Esophagus (tissue), 2 donors: ENCODE measurements at regions not wholly inside any gene's neighbourhood (a gene's known extent, or its start where the extent isn't known, plus 50 kb on each side); places are given as distances from the start of the nearest gene placed in this dataset.

Experiments
- H3K27ac ChIP-seq, 2 donors: one replicate each; pipeline ENCODE4 v1.5.1; 2013; ENCODE audit warnings: low read depth in 2 of 2, mild to moderate bottlenecking in 2 of 2, inconsistent platforms in 1 of 2, low read length in 1 of 2, moderate library complexity in 1 of 2
- H3K27me3 ChIP-seq, 2 donors: one replicate each; pipeline ENCODE4 v1.6.1; 2013; ENCODE audit warnings: low read length in 2 of 2, control low read depth in 1 of 2, mild to moderate bottlenecking in 1 of 2; ENCODE audit not compliant: insufficient read depth in 2 of 2, control insufficient read depth in 1 of 2
- H3K36me3 ChIP-seq, 2 donors: one replicate each; pipeline ENCODE4 v1.6.1; 2013; ENCODE audit warnings: low read length in 1 of 2; ENCODE audit not compliant: control insufficient read depth in 2 of 2, insufficient read depth in 2 of 2
- H3K4me1 ChIP-seq, 2 donors: one replicate each; pipeline ENCODE4 v1.6.1; 2013; ENCODE audit warnings: low read length in 1 of 2; ENCODE audit not compliant: control insufficient read depth in 2 of 2, insufficient read depth in 2 of 2
- H3K4me3 ChIP-seq, 2 donors: one replicate each; pipeline ENCODE4 v1.5.1; 2013; ENCODE audit warnings: low read length in 2 of 2, mild to moderate bottlenecking in 2 of 2, low read depth in 1 of 2, moderate library complexity in 1 of 2
- H3K9me3 ChIP-seq, 2 donors: one replicate each; pipeline ENCODE4 v1.6.1; 2013; ENCODE audit warnings: mild to moderate bottlenecking in 2 of 2, low read depth in 1 of 2, low read length in 1 of 2, moderate library complexity in 1 of 2; ENCODE audit not compliant: control insufficient read depth in 2 of 2, insufficient read depth in 1 of 2
- WGBS, 2 donors: extraction: QIAGEN DNeasy Blood & Tissue Kit; methylation state at CpG; one replicate each; pipeline ENCODE4 v1.1.7; 2013; 5-methylcytosine and 5-hydroxymethylcytosine counted together
- donor health status: healthy with polysubstance abuse.
- donor health status: Bipolar disorder and iron deficiency.

DNA sequence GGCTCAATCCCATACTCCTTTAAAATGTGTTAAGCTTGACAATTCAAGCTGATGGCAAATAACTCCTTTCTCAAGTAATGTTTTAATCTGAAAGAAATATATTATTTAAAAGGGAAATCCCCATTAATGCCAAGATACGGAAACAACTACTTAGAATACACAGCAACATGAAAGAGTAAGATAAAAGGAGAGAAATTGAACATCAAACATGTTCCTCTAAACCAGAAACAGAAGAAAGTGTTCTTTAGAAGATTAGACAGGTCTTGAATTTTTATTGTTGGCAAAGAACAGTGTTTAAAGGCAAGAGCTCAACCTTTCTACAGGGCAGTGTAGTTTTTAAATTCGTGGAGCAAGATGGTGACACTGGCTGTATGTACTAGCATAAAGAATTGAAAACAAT lies 105.8 kb upstream of the NRIP1 start:
- H3K27ac ChIP-seq = no peak overlapping the region
- WGBS, 2 donors = 60 to 79% methylated on average over 2 of the region's 2 CpGs
- H3K4me1 ChIP-seq = no peaks in the 10 kb centered on the region
- no peaks in the 10 kb centered on the region for H3K27me3 ChIP-seq
- no peak overlapping the region for H3K4me3 ChIP-seq
- no peaks in the 10 kb centered on the region for H3K9me3 ChIP-seq
- H3K36me3 ChIP-seq = no peaks in the 10 kb centered on the region

DNA sequence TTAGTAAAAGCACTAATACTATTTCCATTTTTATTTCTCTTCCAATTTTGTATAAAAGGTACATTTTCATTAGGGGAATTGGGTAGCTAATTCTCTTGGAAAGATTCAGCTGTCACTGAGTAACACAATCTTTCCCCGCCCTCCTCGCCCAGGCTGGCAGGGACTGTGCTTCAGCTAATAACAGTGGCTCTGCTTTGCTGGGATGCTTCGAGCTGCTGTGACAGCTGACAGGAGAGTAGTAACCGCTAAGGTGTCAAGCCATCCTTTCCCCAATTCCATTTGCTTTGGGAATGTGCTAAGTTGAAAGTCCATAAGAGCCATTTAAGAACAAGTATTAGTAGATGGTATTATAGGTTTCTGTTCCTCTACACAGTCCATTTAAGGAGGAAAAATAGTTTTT lies 106.7 kb upstream of the NRIP1 start:
- 74 to 83% methylated on average over 4 of the region's 4 CpGs for WGBS, 2 donors
- Histone ChIP-seq H3K36me3 (no peaks in the 10 kb centered on the region), H3K4me1 (no peaks in the 10 kb centered on the region), H3K4me3 (no peak overlapping the region), H3K27ac (no peak overlapping the region), H3K9me3 (no peaks in the 10 kb centered on the region), H3K27me3 (no peaks in the 10 kb centered on the region)

DNA sequence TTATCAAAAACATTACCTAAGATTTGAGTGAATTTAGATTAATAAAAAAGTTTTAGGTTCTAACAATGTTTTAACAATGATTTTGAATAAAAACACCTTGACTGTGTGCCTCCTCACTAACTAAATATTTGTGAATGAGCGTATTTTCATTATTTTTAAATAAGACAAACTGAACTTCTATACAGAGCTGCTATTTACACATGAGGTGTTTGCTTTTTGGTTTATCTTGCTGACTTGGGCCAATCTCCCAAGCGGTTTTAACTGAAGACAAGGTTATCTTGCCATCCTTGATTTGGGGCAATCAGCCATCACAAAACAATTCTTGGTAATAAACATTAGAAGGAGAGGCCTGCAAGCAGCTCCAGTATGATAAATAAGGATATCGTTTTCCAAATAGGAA lies 108.2 kb upstream of the NRIP1 start:
- 50 to 69% methylated on average over 3 of the region's 3 CpGs for WGBS, 2 donors
- H3K27me3 ChIP-seq = no peaks in the 10 kb centered on the region
- no peak overlapping the region for H3K27ac ChIP-seq
- no peak overlapping the region for H3K4me3 ChIP-seq
- no peaks in the 10 kb centered on the region for H3K4me1 ChIP-seq
- H3K36me3 ChIP-seq = no peaks in the 10 kb centered on the region
- H3K9me3 ChIP-seq = no peaks in the 10 kb centered on the region

DNA sequence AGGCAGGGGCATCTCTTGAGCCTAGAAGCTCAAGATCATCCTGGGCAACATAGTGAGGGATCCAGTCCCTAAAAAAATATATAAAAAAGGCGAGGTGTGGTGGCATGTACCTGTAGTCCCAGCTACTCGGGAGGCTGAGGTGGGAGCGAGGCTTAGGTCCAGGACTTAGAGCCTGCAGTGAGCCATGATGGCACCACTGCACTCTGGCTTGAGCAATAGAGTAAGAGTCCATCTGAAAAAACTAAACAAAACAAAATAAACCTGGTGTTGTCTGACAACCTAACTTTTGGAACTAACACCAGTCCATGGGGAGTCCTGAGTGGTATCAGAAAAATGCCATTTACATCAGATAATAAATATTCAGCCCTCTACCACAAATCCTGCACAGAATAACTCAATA lies 110.1 kb upstream of the NRIP1 start:
- WGBS, 2 donors = 95 to 99% methylated on average over 3 of the region's 3 CpGs
- H3K36me3 ChIP-seq = no peaks in the 10 kb centered on the region
- no peaks in the 10 kb centered on the region for H3K27me3 ChIP-seq
- no peak overlapping the region for H3K27ac ChIP-seq
- H3K9me3 ChIP-seq = no peaks in the 10 kb centered on the region
- H3K4me3 ChIP-seq = no peak overlapping the region
- no peaks in the 10 kb centered on the region for H3K4me1 ChIP-seq

DNA sequence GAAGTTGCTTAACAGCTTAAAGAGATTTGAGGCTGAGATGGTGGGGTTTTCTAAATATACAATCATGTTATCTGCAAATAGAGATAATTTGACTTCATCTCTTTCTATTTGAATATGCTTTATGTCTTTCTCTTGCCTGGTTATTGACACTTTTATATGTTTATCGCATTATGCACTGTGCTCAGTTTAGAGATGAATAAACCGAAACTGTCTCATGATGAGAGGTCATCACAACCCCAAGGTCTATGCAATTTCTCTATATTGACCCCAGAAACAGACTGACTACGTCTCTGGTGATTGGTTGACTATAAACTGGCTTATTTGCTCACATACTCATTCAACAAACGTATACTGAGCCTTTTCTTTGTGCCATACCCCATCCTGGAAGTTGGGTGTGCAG lies 117.9 kb upstream of the NRIP1 start:
- no peak overlapping the region for H3K27ac ChIP-seq
- peaks cover 0 to 2% of the 10 kb centered on the region in 2 donors for H3K9me3 ChIP-seq
- H3K36me3 ChIP-seq = no peaks in the 10 kb centered on the region
- no peaks in the 10 kb centered on the region for H3K4me1 ChIP-seq
- 84 to 87% methylated on average over 4 of the region's 4 CpGs for WGBS, 2 donors
- H3K4me3 ChIP-seq = no peak overlapping the region
- H3K27me3 ChIP-seq = no peaks in the 10 kb centered on the region

DNA sequence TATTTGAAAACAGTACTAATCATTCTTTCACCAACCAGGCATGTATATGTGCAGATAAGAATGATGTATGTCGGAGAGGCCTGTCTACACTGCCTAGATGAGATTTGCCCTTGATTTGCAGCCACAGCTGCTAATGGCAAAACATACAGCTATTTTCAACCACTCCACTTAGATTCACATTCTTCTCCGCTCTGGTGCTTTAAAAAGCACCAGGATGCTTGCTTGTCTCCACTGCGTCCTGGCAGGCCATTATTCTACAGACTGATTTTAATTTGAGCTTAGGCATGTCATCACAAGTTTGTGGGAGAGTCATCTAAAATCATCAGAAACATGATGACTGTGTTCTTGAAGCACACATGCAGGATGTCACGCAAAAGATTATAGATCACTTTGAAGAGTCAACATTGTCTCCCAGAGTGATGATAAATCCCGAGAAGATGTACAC lies 119.0 kb upstream of the NRIP1 start:
- no peaks in the 10 kb centered on the region for H3K36me3 ChIP-seq
- H3K4me1 ChIP-seq = no peaks in the 10 kb centered on the region
- WGBS, 2 donors = 46 to 60% methylated on average over 5 of the region's 5 CpGs
- H3K27me3 ChIP-seq = no peaks in the 10 kb centered on the region
- no peak overlapping the region for H3K4me3 ChIP-seq
- H3K9me3 ChIP-seq = peaks cover 0 to 2% of the 10 kb centered on the region in 2 donors
- H3K27ac ChIP-seq = no peak overlapping the region

DNA sequence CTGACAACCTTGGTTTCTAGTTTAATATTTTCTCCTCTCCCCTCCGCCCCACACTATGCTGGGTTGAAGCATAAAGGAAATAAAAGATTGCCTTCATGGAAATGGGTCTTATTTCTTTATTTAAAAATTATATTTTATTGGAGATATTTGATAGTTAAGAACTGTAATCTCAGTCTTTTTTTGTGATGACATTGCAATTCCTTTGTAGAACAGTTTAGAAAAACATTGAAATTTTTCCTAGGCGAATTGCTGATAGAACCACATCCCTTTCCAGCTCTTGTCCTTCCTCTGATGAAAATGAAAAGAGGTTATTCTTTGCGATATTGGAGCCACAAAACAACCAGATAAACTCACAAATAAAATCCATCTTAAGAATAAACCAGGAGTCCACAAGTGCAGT lies 125.6 kb upstream of the NRIP1 start:
- Histone ChIP-seq H3K36me3 (no peaks in the 10 kb centered on the region), H3K9me3 (no peaks in the 10 kb centered on the region), H3K27me3 (no peaks in the 10 kb centered on the region), H3K4me3 (no peak overlapping the region), H3K4me1 (no peaks in the 10 kb centered on the region), H3K27ac (no peak overlapping the region)
- WGBS, 2 donors = 83 to 91% methylated on average over 3 of the region's 3 CpGs

DNA sequence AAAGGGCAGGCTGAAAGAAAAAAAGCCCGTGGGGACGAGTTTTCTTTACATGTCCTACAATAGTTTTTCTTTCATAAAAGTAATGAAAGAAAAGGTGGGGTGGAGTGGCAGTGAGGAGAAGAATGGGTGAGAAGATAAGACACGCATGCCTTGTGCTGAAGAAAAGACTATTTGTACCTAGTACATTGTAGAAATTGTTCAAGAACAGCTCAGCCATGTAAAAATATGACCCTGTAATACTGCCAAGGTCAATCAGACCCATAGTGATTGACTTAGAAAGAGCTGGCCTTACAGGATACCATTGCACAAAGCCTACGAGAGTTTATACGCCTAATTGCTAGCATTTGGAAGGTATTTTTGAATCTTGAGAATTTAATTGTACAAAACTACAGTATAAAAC lies 126.0 kb upstream of the NRIP1 start:
- H3K36me3 ChIP-seq = no peaks in the 10 kb centered on the region
- no peaks in the 10 kb centered on the region for H3K4me1 ChIP-seq

DNA sequence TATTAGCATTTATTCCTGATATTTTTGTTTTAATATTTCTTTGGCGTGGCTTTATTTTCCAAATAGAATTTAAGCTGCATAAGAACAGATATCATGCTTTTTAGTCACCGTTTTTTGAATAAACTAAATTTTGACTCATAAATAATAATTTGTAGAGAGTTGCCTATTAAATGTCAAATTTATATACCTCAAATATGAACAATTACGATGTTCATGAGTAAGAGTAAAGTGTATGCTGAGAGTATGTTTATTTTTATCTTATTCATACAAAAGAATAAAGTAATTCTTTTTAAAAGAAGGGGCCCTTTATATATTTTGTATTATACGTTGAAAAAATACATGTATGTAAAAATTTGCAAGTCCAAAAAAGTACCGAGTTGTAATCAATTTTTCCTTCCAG lies 126.5 kb upstream of the NRIP1 start:
- Histone ChIP-seq H3K4me1 (no peaks in the 10 kb centered on the region), H3K4me3 (no peak overlapping the region), H3K27me3 (no peaks in the 10 kb centered on the region), H3K27ac (no peak overlapping the region), H3K9me3 (no peaks in the 10 kb centered on the region), H3K36me3 (no peaks in the 10 kb centered on the region)
- WGBS, 2 donors = 85 to 90% methylated on average over 5 of the region's 5 CpGs

More for the DNA sequence above, 126.0 kb upstream of the NRIP1 start:
- Histone ChIP-seq H3K4me3 (no peak overlapping the region), H3K9me3 (no peaks in the 10 kb centered on the region), H3K27ac (no peak overlapping the region), H3K27me3 (no peaks in the 10 kb centered on the region)
- 85 to 92% methylated on average over 5 of the region's 5 CpGs for WGBS, 2 donors

DNA sequence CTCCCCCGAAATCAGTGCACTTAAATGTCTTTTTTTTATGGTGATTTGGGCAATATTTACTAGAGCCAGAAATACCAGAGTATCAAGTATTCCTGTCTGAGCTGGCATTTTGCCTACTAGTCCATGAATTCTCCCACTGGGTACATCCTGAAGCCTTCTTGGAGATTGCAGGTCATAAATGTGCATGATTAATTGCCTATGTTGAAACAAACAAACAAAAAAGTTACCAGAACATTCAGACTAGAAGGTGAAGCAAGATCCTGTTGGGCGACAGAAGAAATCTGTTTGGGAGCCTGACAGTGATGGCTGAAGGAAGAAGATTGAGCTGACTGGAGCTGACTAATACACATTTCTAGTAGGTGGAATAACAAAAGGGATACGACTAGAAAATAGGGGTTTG lies 127.4 kb upstream of the NRIP1 start:
- H3K27me3 ChIP-seq = no peaks in the 10 kb centered on the region
- H3K4me1 ChIP-seq = no peaks in the 10 kb centered on the region
- H3K9me3 ChIP-seq = no peaks in the 10 kb centered on the region
- no peaks in the 10 kb centered on the region for H3K36me3 ChIP-seq
- 54 to 62% methylated on average over 3 of the region's 3 CpGs for WGBS, 2 donors
- H3K4me3 ChIP-seq = no peak overlapping the region
- H3K27ac ChIP-seq = no peak overlapping the region
